Neural cell (in vitro differentiated cells): ENCODE measurements at regions not wholly inside any gene's neighbourhood (a gene's known extent, or its start where the extent isn't known, plus 50 kb on each side); places are given as distances from the start of the nearest gene placed in this dataset.

Source experiments
- H2AFZ ChIP-seq: fragments of 200-600, 300-800 bp; sonication (generic), shearing (Covaris generic); 2 replicates; pipeline ENCODE4 v1.6.0; 2014; ENCODE audit warnings: low read depth, mild to moderate bottlenecking, antibody characterized with exemption, low read length, moderate library complexity
- H3F3A ChIP-seq: fragments of 200-600 bp; shearing (Covaris generic); 2 replicates; pipeline ENCODE4 v1.6.1; 2016; ENCODE audit warnings: mild to moderate bottlenecking, moderate library complexity, mixed read lengths, antibody characterized with exemption, low read length; ENCODE audit not compliant: insufficient read depth, poor library complexity, severe bottlenecking
- H3K27ac ChIP-seq: fragments of 200-600, 300-800 bp; sonication (generic), shearing (Covaris generic); 2 replicates; pipeline ENCODE4 v1.5.1; 2014; ENCODE audit warnings: mild to moderate bottlenecking, low read length, moderate library complexity
- H3K27me3 ChIP-seq: fragments of 300-800, 200-600 bp; sonication (generic), shearing (Covaris generic); 2 replicates; pipeline ENCODE4 v1.6.0; 2014; ENCODE audit warnings: mild to moderate bottlenecking, low read depth, low read length, moderate library complexity; ENCODE audit not compliant: insufficient read depth
- H3K36me3 ChIP-seq: fragments of 300-800, 200-600 bp; sonication (generic), shearing (Covaris generic); 2 replicates; pipeline ENCODE4 v1.5.1; 2014; ENCODE audit warnings: mild to moderate bottlenecking, antibody characterized with exemption, low read length, moderate library complexity; ENCODE audit not compliant: insufficient read depth
- H3K4me2 ChIP-seq: fragments of 300-800, 200-600 bp; sonication (generic), shearing (Covaris generic); 2 replicates; pipeline ENCODE4 v1.6.0; 2014; ENCODE audit warnings: mild to moderate bottlenecking, low read length
- H3K4me3 ChIP-seq: fragments of 300-800, 200-600 bp; sonication (generic), shearing (Covaris generic); 2 replicates; pipeline ENCODE4 v1.5.1; 2014; ENCODE audit warnings: mild to moderate bottlenecking, low read length, moderate library complexity
- H3K79me2 ChIP-seq: fragments of 200-600 bp; shearing (Covaris generic); replicated peaks from 2 replicates; pipeline ENCODE4 v1.6.0; 2014; ENCODE audit warnings: mild to moderate bottlenecking, low read length, moderate library complexity; ENCODE audit not compliant: insufficient read depth
- H3K9ac ChIP-seq: fragments of 300-800, 200-600 bp; sonication (generic), shearing (Covaris generic); 2 replicates; pipeline ENCODE4 v1.6.1; 2016; ENCODE audit warnings: mild to moderate bottlenecking, low read length, mixed read lengths
- H3K9me2 ChIP-seq: fragments of 200-600 bp; shearing (Covaris generic); 2 replicates; pipeline ENCODE4 v1.6.1; 2016; ENCODE audit warnings: mild to moderate bottlenecking, low read length, mixed read lengths; ENCODE audit not compliant: insufficient read depth
- H3K9me3 ChIP-seq: fragments of 200-600, 300-800 bp; sonication (generic), shearing (Covaris generic); 2 replicates; pipeline ENCODE4 v1.6.1; 2016; ENCODE audit warnings: mild to moderate bottlenecking, mixed run types, low read length, moderate library complexity, mixed read lengths
- H4K20me1 ChIP-seq: fragments of 200-600 bp; shearing (Covaris generic); 2 replicates; pipeline ENCODE4 v1.6.1; 2016; ENCODE audit warnings: mild to moderate bottlenecking, mixed run types; ENCODE audit not compliant: insufficient read depth
- CTCF ChIP-seq: fragments of 450-650 bp; IDR thresholded peaks from 2 replicates; pipeline ENCODE4 v1.5.1; 2014; ENCODE audit warnings: antibody characterized with exemption, mild to moderate bottlenecking, moderate library complexity; ENCODE audit not compliant: poor library complexity, severe bottlenecking
- EP300 ChIP-seq: fragments of 450-650 bp; conservative IDR thresholded peaks from 2 replicates; pipeline ENCODE4 v1.6.1; 2014; ENCODE audit warnings: antibody characterized with exemption, mild to moderate bottlenecking, moderate library complexity; ENCODE audit not compliant: poor library complexity, severe bottlenecking
- EZH2 ChIP-seq: fragments of 200-600, 300-800 bp; shearing (Covaris generic), sonication (generic); IDR thresholded peaks from 2 replicates; pipeline ENCODE4 v1.6.1; 2014; ENCODE audit warnings: antibody characterized with exemption, low read length, borderline replicate concordance, mild to moderate bottlenecking; ENCODE audit not compliant: insufficient read depth, poor library complexity, severe bottlenecking
- MXI1 ChIP-seq: fragments of 450-650 bp; conservative IDR thresholded peaks from 2 replicates; pipeline ENCODE4 v1.6.1; 2014; ENCODE audit warnings: antibody characterized with exemption, mild to moderate bottlenecking; ENCODE audit not compliant: poor library complexity, severe bottlenecking
- POLR2AphosphoS5 ChIP-seq: IDR thresholded peaks from 2 replicates; pipeline ENCODE4 v1.6.1; 2012
- RAD21 ChIP-seq: fragments of 450-650 bp; conservative IDR thresholded peaks from 2 replicates; pipeline ENCODE4 v1.6.1; 2014; ENCODE audit warnings: antibody characterized with exemption, mild to moderate bottlenecking, moderate library complexity
- REST ChIP-seq: IDR thresholded peaks from 2 replicates; pipeline ENCODE4 v1.6.1; 2012; ENCODE audit warnings: borderline replicate concordance
- SMC3 ChIP-seq: fragments of 450-650 bp; conservative IDR thresholded peaks from 2 replicates; pipeline ENCODE4 v1.6.1; 2014; ENCODE audit warnings: antibody characterized with exemption, mild to moderate bottlenecking, moderate library complexity; ENCODE audit not compliant: poor library complexity
- TAF1 ChIP-seq: IDR thresholded peaks from 2 replicates; pipeline ENCODE4 v1.6.1; 2012; ENCODE audit warnings: low read depth

GRCh38 chr13:76053181-76053580 is 417.1 kb downstream of the LMO7 start:
- Histone ChIP-seq H3K4me3 (no peak overlapping the region), H3K27me3 (no peaks in the 10 kb centered on the region), H3K27ac (no peak overlapping the region), H3K9ac (no peak overlapping the region), H3K9me3 (no peaks in the 10 kb centered on the region), H3F3A (no peaks in the 10 kb centered on the region), H2AFZ (no peak overlapping the region), H3K79me2 (no peaks in the 10 kb centered on the region), H3K4me2 (no peak overlapping the region), H4K20me1 (no peaks in the 10 kb centered on the region), H3K36me3 (no peaks in the 10 kb centered on the region), H3K9me2 (no peaks in the 10 kb centered on the region)
- TF ChIP-seq EP300 (no peak), MXI1 (no peak), TAF1 (no peak), EZH2 (no peak), POLR2AphosphoS5 (no peak), RAD21 (no peak), SMC3 (no peak), REST (no peak), CTCF (no peak)

- H3F3A ChIP-seq, result no peaks in the 10 kb centered on the region
- H3K36me3 ChIP-seq, result no peaks in the 10 kb centered on the region
- no peaks in the 10 kb centered on the region for H4K20me1 ChIP-seq
- no peak overlapping the region for H3K4me3 ChIP-seq
- H3K4me2 ChIP-seq, result no peak overlapping the region
- no peaks in the 10 kb centered on the region for H3K9me3 ChIP-seq
- no peaks in the 10 kb centered on the region for H3K9me2 ChIP-seq
- no peak overlapping the region for H3K27ac ChIP-seq
- H3K79me2 ChIP-seq, result no peaks in the 10 kb centered on the region
- H2AFZ ChIP-seq, result no peak overlapping the region
- no peaks in the 10 kb centered on the region for H3K27me3 ChIP-seq
- TF ChIP-seq EP300 (no peak), EZH2 (no peak), REST (no peak), TAF1 (no peak), SMC3 (no peak), POLR2AphosphoS5 (no peak), MXI1 (no peak), CTCF (no peak), RAD21 (no peak)
- no peak overlapping the region for H3K9ac ChIP-seq
These were observed 413.2 kb downstream of the LMO7 start for GRCh38 chr13:76049376-76049746.
